Lower leg skin (tissue), 3 donors: ENCODE measurements at regions not wholly inside any gene's neighbourhood (a gene's known extent, or its start where the extent isn't known, plus 50 kb on each side); places are given as distances from the start of the nearest gene placed in this dataset.

Experiments
- POLR2A ChIP-seq, 2 donors: fragments of 450-650 bp; IDR thresholded peaks; one replicate each; pipeline ENCODE4 v1.6.1; 2016 to 2017; ENCODE audit warnings: antibody characterized with exemption in 2 of 2, mild to moderate bottlenecking in 1 of 2, moderate library complexity in 1 of 2
- TF ChIP-seq, protein P1 (sequence below), 3 donors: fragments of 450-650 bp; IDR thresholded peaks; one replicate each; pipeline ENCODE4 v1.5.1; 2016; ENCODE audit warnings: antibody characterized with exemption in 3 of 3, mild to moderate bottlenecking in 3 of 3, moderate library complexity in 2 of 3

DNA sequence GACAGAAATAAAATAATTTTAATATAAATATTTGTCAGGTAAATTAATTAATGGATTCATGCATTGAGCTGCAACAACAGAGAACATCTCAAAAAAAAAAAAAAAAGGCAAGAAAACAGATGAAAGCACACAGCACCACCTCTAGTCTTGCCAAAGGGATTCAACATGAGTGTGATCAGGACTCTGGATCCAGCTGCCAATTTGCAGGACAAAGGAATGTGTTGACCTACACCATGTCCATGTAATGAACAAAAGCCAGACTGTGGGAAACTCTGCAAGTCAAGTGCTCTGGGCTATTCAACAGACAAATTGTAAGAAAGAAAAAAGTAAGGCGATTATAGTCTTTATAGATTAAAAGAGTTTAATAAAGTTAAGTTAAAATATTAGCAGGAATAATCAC, 769.3 kb downstream of the TLR4 start:
- TF ChIP-seq, protein P1, sequence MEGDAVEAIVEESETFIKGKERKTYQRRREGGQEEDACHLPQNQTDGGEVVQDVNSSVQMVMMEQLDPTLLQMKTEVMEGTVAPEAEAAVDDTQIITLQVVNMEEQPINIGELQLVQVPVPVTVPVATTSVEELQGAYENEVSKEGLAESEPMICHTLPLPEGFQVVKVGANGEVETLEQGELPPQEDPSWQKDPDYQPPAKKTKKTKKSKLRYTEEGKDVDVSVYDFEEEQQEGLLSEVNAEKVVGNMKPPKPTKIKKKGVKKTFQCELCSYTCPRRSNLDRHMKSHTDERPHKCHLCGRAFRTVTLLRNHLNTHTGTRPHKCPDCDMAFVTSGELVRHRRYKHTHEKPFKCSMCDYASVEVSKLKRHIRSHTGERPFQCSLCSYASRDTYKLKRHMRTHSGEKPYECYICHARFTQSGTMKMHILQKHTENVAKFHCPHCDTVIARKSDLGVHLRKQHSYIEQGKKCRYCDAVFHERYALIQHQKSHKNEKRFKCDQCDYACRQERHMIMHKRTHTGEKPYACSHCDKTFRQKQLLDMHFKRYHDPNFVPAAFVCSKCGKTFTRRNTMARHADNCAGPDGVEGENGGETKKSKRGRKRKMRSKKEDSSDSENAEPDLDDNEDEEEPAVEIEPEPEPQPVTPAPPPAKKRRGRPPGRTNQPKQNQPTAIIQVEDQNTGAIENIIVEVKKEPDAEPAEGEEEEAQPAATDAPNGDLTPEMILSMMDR (IDR thresholded peaks at IDR 0.05) = no peak
- no peak for TF ChIP-seq POLR2A (IDR thresholded peaks at IDR 0.05)
